ENCODE measurements at regions not wholly inside any gene's neighbourhood (a gene's known extent, or its start where the extent isn't known, plus 50 kb on each side); places are given as distances from the start of the nearest gene placed in this dataset.

GRCh38 chr2:56531668-56532420, 348.1 kb downstream of the CCDC85A start:
- no peak for TF ChIP-seq CTCF (IDR thresholded peaks at IDR 0.05; ENCODE audit: low read length)
- no peak for TF ChIP-seq EZH2 (optimal IDR thresholded peaks at IDR 0.05; ENCODE audit: low read depth, low read length)
